IMR-90 (cell line): ENCODE measurements at regions not wholly inside any gene's neighbourhood (a gene's known extent, or its start where the extent isn't known, plus 50 kb on each side); places are given as distances from the start of the nearest gene placed in this dataset.
"Not testable (repeated sequence)": the region's sequence is repeated elsewhere in the genome, so short reads cannot be mapped to it uniquely, and the experiment has no call there.

Experiments
- BHLHE40 ChIP-seq: fragments of 150-350 bp; IDR thresholded peaks from 2 replicates; pipeline ENCODE4 v1.6.1; 2016; ENCODE audit warnings: mild to moderate bottlenecking, low read depth, low read length
- CEBPB ChIP-seq: IDR thresholded peaks from 2 replicates; pipeline ENCODE4 v1.6.1; 2012; ENCODE audit warnings: low read depth, low read length, improper control_type of control experiment
- CTCF ChIP-seq: conservative IDR thresholded peaks from 2 replicates; pipeline ENCODE4 v1.5.1; 2012; ENCODE audit warnings: mild to moderate bottlenecking, low read depth, low read length, improper control_type of control experiment
- ELK1 ChIP-seq: fragments of 150-350 bp; IDR thresholded peaks from 2 replicates; pipeline ENCODE4 v1.6.1; 2016; ENCODE audit warnings: low read depth, mild to moderate bottlenecking, low read length, moderate library complexity, borderline replicate concordance
- MAFK ChIP-seq: IDR thresholded peaks from 2 replicates; pipeline ENCODE4 v1.6.1; 2012; ENCODE audit warnings: low read depth, low read length, improper control_type of control experiment
- MXI1 ChIP-seq: IDR thresholded peaks from 2 replicates; pipeline ENCODE4 v1.6.1; 2012; ENCODE audit warnings: low read depth, mild to moderate bottlenecking, low read length, moderate library complexity, borderline replicate concordance
- NFE2L2 ChIP-seq: fragments of 150-350 bp; IDR thresholded peaks from 2 replicates; pipeline ENCODE4 v1.6.1; 2016; ENCODE audit warnings: low read depth, mild to moderate bottlenecking, low read length
- POLR2A ChIP-seq: IDR thresholded peaks from 2 replicates; pipeline ENCODE4 v1.6.1; 2012; ENCODE audit warnings: mild to moderate bottlenecking, low read depth, low read length
- RAD21 ChIP-seq: IDR thresholded peaks from 2 replicates; pipeline ENCODE4 v1.6.1; 2012; ENCODE audit warnings: low read length, improper control_type of control experiment
- RCOR1 ChIP-seq: IDR thresholded peaks from 2 replicates; pipeline ENCODE4 v1.6.1; 2012; ENCODE audit warnings: mild to moderate bottlenecking, low read length, improper control_type of control experiment; ENCODE audit not compliant: insufficient replicate concordance
- SMC3 ChIP-seq: fragments of 150-350 bp; IDR thresholded peaks from 2 replicates; pipeline ENCODE4 v1.6.1; 2016; ENCODE audit warnings: low read depth, mild to moderate bottlenecking, antibody characterized with exemption, low read length, moderate library complexity

GRCh38 chr1:143848859-143849258, 122.9 kb downstream of the FAM72C start:
- TF ChIP-seq CTCF, MAFK, ELK1, POLR2A, RCOR1, SMC3, MXI1, RAD21, NFE2L2, CEBPB, BHLHE40: not testable (repeated sequence)
